CD4-positive, CD25-positive, alpha-beta regulatory T cell (primary cell): ENCODE measurements at regions not wholly inside any gene's neighbourhood (a gene's known extent, or its start where the extent isn't known, plus 50 kb on each side); places are given as distances from the start of the nearest gene placed in this dataset.
A peak's percentile ranks its signal among the peaks of the same experiment; 100 is the strongest.

Experiments
- ATAC-seq, 2 donors: fragments of 150-1000 bp; cut with Tn5 transposase; one replicate each; pipeline ENCODE4 v1.10.0; 2021; ENCODE audit warnings: low read depth in 2 of 2, moderate number of reproducible peaks in 2 of 2, moderate library complexity in 1 of 2
- DNase-seq, 3 donors: peaks; one replicate each; pipeline versions ENCODE4 v3.0.0 to v3.0.0-alpha.2; 2012 to 2022; ENCODE audit warnings: mixed read lengths in 1 of 3
- H3K27ac ChIP-seq: one replicate; pipeline ENCODE4 v1.7.0; 2013; ENCODE audit warnings: mild to moderate bottlenecking, low read length; ENCODE audit not compliant: insufficient read depth, poor library complexity, severe bottlenecking
- H3K27me3 ChIP-seq: one replicate; pipeline ENCODE4 v1.7.0; 2013; ENCODE audit warnings: low read length; ENCODE audit not compliant: control insufficient read depth, insufficient read depth
- H3K36me3 ChIP-seq: one replicate; pipeline ENCODE4 v1.7.0; 2013; ENCODE audit warnings: mild to moderate bottlenecking, low read length, moderate library complexity; ENCODE audit not compliant: control insufficient read depth, insufficient read depth
- H3K4me1 ChIP-seq: 2 replicates; pipeline ENCODE4 v1.7.0; 2013; ENCODE audit warnings: mild to moderate bottlenecking, low read length; ENCODE audit not compliant: insufficient read depth, control insufficient read depth, poor library complexity, severe bottlenecking
- H3K4me3 ChIP-seq: one replicate; pipeline ENCODE4 v1.7.0; 2013; ENCODE audit warnings: low read depth, mild to moderate bottlenecking, low read length, moderate library complexity
- H3K9me3 ChIP-seq, 2 experiments: 1 replicate in 1 of 2; 2 replicates in 1 of 2; pipeline ENCODE4 v1.7.0; 2013; ENCODE audit warnings: low read length in 2 of 2, mild to moderate bottlenecking in 1 of 2, moderate library complexity in 1 of 2; ENCODE audit not compliant: control insufficient read depth in 2 of 2
- H3K27ac Mint-ChIP-seq, 3 donors: one replicate each; pipeline ENCODE4 v1.8.0; 2020 to 2022; ENCODE audit warnings: mild to moderate bottlenecking in 3 of 3, mixed read lengths in 3 of 3, moderate library complexity in 2 of 3
- H3K27me3 Mint-ChIP-seq: one replicate; pipeline ENCODE4 v1.8.0; 2022; ENCODE audit warnings: mild to moderate bottlenecking, mixed read lengths
- H3K36me3 Mint-ChIP-seq: one replicate; pipeline ENCODE4 v1.8.0; 2020; ENCODE audit warnings: mixed read lengths
- H3K4me1 Mint-ChIP-seq, 4 donors: one replicate each; pipeline ENCODE4 v1.8.0; 2020 to 2022; ENCODE audit warnings: mixed read lengths in 4 of 4, mild to moderate bottlenecking in 1 of 4
- H3K4me3 Mint-ChIP-seq, 4 donors: one replicate each; pipeline ENCODE4 v1.8.0; 2020 to 2022; ENCODE audit warnings: mild to moderate bottlenecking in 4 of 4, mixed read lengths in 4 of 4, moderate library complexity in 3 of 4
- H3K9me3 Mint-ChIP-seq, 7 donors: one replicate each; pipeline ENCODE4 v1.8.0; 2020 to 2022; ENCODE audit warnings: mixed read lengths in 7 of 7, mild to moderate bottlenecking in 3 of 7, moderate library complexity in 2 of 7

- no peak for ATAC-seq
- Histone ChIP-seq H3K27me3 (no peaks in the 10 kb centered on the region), H3K36me3 (no peaks in the 10 kb centered on the region), H3K9me3 (no peaks in the 10 kb centered on the region), H3K4me3 (no peak overlapping the region), H3K4me1 (no peaks in the 10 kb centered on the region), H3K27ac (no peak overlapping the region)
- no peak overlapping the region for H3K4me3 Mint-ChIP-seq
- peaks cover 0 to 6% (median 0%) of the 10 kb centered on the region in 7 donors for H3K9me3 Mint-ChIP-seq
- no peaks in the 10 kb centered on the region for H3K4me1 Mint-ChIP-seq
- no peaks in the 10 kb centered on the region for H3K36me3 Mint-ChIP-seq
- DNase-seq: no peak
- no peaks in the 10 kb centered on the region for H3K27me3 Mint-ChIP-seq
- no peak overlapping the region for H3K27ac Mint-ChIP-seq
Observed at GRCh38 chr4:8694226-8694625, 101.7 kb downstream of the CPZ start.

- H3K27me3 ChIP-seq: no peaks in the 10 kb centered on the region
- no peak overlapping the region for H3K27ac ChIP-seq
- H3K36me3 Mint-ChIP-seq: no peaks in the 10 kb centered on the region
- H3K27me3 Mint-ChIP-seq: peaks cover 5% of the 10 kb centered on the region
- H3K4me3 Mint-ChIP-seq: no peak overlapping the region
- no peaks in the 10 kb centered on the region for H3K4me1 ChIP-seq
- H3K4me3 ChIP-seq: no peak overlapping the region
- no peak overlapping the region for H3K27ac Mint-ChIP-seq
- ATAC-seq (no peak), DNase-seq (no peak)
- H3K9me3 ChIP-seq: no peaks in the 10 kb centered on the region
- peaks cover 0 to 6% (median 0%) of the 10 kb centered on the region in 7 donors for H3K9me3 Mint-ChIP-seq
- H3K4me1 Mint-ChIP-seq: no peaks in the 10 kb centered on the region
- no peaks in the 10 kb centered on the region for H3K36me3 ChIP-seq
Observed at GRCh38 chr4:8691151-8691775, 98.7 kb downstream of the CPZ start.

GRCh38 chr4:8690216-8691150 lies 97.9 kb downstream of the CPZ start:
- Histone ChIP-seq H3K9me3 (no peaks in the 10 kb centered on the region), H3K36me3 (no peaks in the 10 kb centered on the region), H3K27me3 (no peaks in the 10 kb centered on the region), H3K4me3 (no peak overlapping the region), H3K27ac (no peak overlapping the region), H3K4me1 (no peaks in the 10 kb centered on the region)
- DNase-seq: no peak
- Mint-ChIP-seq H3K36me3 (no peaks in the 10 kb centered on the region), H3K4me1 (no peaks in the 10 kb centered on the region), H3K9me3 (peaks cover 0 to 6% (median 0%) of the 10 kb centered on the region in 7 donors), H3K27me3 (peaks cover 5% of the 10 kb centered on the region), H3K4me3 (no peak overlapping the region), H3K27ac (no peak overlapping the region)
- no peak for ATAC-seq

GRCh38 chr4:8689741-8690140 lies 97.2 kb downstream of the CPZ start:
- ATAC-seq: no peak
- no peak overlapping the region for H3K27ac ChIP-seq
- H3K27me3 Mint-ChIP-seq: peaks cover 5% of the 10 kb centered on the region
- H3K36me3 ChIP-seq: no peaks in the 10 kb centered on the region
- H3K4me1 Mint-ChIP-seq: no peaks in the 10 kb centered on the region
- no peaks in the 10 kb centered on the region for H3K36me3 Mint-ChIP-seq
- no peaks in the 10 kb centered on the region for H3K4me1 ChIP-seq
- no peak for DNase-seq
- H3K4me3 Mint-ChIP-seq: no peak overlapping the region
- no peaks in the 10 kb centered on the region for H3K27me3 ChIP-seq
- no peaks in the 10 kb centered on the region for H3K9me3 ChIP-seq
- no peak overlapping the region for H3K27ac Mint-ChIP-seq
- peaks cover 0 to 6% (median 0%) of the 10 kb centered on the region in 7 donors for H3K9me3 Mint-ChIP-seq
- H3K4me3 ChIP-seq: no peak overlapping the region

GRCh38 chr4:8688908-8689445 lies 96.4 kb downstream of the CPZ start:
- ATAC-seq (no peak), DNase-seq (no peak)
- Histone ChIP-seq H3K9me3 (no peaks in the 10 kb centered on the region), H3K36me3 (no peaks in the 10 kb centered on the region), H3K27ac (no peak overlapping the region), H3K4me3 (no peak overlapping the region), H3K4me1 (no peaks in the 10 kb centered on the region), H3K27me3 (no peaks in the 10 kb centered on the region)
- Mint-ChIP-seq H3K27ac (no peak overlapping the region), H3K9me3 (peaks cover 0 to 6% (median 0%) of the 10 kb centered on the region in 7 donors), H3K36me3 (no peaks in the 10 kb centered on the region), H3K27me3 (peaks cover 5% of the 10 kb centered on the region), H3K4me1 (no peaks in the 10 kb centered on the region), H3K4me3 (no peak overlapping the region)

- ATAC-seq (no peak), DNase-seq (no peak)
- Histone ChIP-seq H3K36me3 (no peaks in the 10 kb centered on the region), H3K27me3 (no peaks in the 10 kb centered on the region), H3K4me3 (no peak overlapping the region), H3K9me3 (no peaks in the 10 kb centered on the region), H3K4me1 (no peaks in the 10 kb centered on the region), H3K27ac (no peak overlapping the region)
- H3K36me3 Mint-ChIP-seq: no peaks in the 10 kb centered on the region
- H3K27me3 Mint-ChIP-seq: peaks cover 5% of the 10 kb centered on the region
- peaks cover 0 to 5% (median 0%) of the 10 kb centered on the region in 7 donors for H3K9me3 Mint-ChIP-seq
- peak overlapping the region in 1 of 4 donors; percentile 47 for H3K4me3 Mint-ChIP-seq
- no peaks in the 10 kb centered on the region for H3K4me1 Mint-ChIP-seq
- H3K27ac Mint-ChIP-seq: no peak overlapping the region
Observed at GRCh38 chr4:8688041-8688907, 95.7 kb downstream of the CPZ start.

GRCh38 chr4:8687083-8687482 lies 94.5 kb downstream of the CPZ start:
- no peak overlapping the region for H3K27ac Mint-ChIP-seq
- DNase-seq (no peak), ATAC-seq (no peak)
- H3K4me1 ChIP-seq: no peaks in the 10 kb centered on the region
- H3K9me3 Mint-ChIP-seq: peaks cover 0 to 9% (median 0%) of the 10 kb centered on the region in 7 donors
- no peaks in the 10 kb centered on the region for H3K27me3 ChIP-seq
- H3K36me3 ChIP-seq: no peaks in the 10 kb centered on the region
- peaks cover 5% of the 10 kb centered on the region for H3K27me3 Mint-ChIP-seq
- H3K9me3 ChIP-seq: no peaks in the 10 kb centered on the region
- H3K27ac ChIP-seq: no peak overlapping the region
- H3K4me3 ChIP-seq: no peak overlapping the region
- H3K4me3 Mint-ChIP-seq: no peak overlapping the region
- H3K4me1 Mint-ChIP-seq: no peaks in the 10 kb centered on the region
- no peaks in the 10 kb centered on the region for H3K36me3 Mint-ChIP-seq
